HG03280 (cell line): ENCODE measurements at regions not wholly inside any gene's neighbourhood (a gene's known extent, or its start where the extent isn't known, plus 50 kb on each side); places are given as distances from the start of the nearest gene placed in this dataset.
"Not testable (repeated sequence)": the region's sequence is repeated elsewhere in the genome, so short reads cannot be mapped to it uniquely, and the experiment has no call there.

Experiments used
- ATAC-seq: cut with Tn5 transposase; IDR thresholded peaks from one replicate; pipeline ENCODE4 v1.9.1; 2021; ENCODE audit warnings: mild to moderate bottlenecking, moderate library complexity; ENCODE audit not compliant: unreplicated experiment

DNA sequence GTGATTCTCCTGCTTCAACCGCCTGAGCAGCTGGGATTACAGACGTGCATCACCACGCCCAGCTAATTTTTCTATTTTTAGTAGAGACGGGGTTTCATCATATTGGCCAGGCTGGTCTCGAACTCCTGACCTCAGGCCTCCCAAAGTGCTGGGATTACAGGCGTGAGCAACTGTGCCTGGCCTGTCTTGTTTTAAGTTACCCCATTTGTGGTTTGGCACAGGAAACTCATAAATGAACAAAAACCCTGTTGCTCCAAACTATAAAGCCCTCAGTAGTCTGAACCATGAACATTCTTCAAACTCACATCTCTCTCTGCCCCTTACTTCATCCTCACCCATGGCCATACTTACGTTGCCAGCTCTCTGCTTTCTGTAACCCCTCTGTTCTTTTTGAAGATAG lies 61.7 kb downstream of the RHOU start:
- ATAC-seq, result not testable (repeated sequence)

DNA sequence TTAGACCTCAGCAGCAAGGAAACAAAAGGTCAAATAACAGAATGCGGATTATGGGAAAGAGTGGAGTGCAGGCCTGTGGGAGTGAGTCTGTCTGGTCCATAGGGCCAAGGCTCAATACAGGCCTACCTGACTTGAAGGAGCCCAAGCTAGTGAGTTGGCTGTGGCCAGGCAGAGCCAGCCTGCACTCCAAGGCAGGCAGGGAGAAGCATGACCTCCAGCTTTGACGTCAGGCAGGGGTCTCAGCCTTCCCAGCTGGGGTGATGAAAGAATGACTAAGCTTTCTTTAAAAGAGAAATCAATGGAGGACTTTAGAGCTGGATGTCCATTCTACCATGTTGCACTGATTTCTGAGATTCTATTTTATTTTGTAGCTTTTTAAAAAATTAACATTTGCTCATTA lies 62.8 kb downstream of the RHOU start:
- no peak for ATAC-seq

DNA sequence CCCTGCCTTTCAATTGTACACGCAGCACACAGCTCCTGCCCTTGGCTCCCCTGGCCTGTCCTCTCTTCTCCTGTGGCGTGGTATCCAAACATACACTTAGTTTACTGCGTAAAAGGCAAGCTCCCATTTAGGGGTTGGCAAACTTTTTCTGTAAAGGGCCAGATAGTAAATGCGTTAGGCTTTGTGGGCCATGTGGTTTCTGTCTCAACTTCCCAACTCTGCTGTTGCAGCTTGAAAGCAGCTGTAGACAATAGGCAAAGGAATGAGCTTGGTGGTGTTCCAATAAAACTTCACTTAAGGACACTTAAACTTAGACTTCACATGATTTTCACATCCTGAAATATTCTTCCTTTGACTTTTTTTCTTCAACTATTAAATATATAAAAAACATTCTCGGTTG lies 63.3 kb downstream of the RHOU start:
- no peak for ATAC-seq

DNA sequence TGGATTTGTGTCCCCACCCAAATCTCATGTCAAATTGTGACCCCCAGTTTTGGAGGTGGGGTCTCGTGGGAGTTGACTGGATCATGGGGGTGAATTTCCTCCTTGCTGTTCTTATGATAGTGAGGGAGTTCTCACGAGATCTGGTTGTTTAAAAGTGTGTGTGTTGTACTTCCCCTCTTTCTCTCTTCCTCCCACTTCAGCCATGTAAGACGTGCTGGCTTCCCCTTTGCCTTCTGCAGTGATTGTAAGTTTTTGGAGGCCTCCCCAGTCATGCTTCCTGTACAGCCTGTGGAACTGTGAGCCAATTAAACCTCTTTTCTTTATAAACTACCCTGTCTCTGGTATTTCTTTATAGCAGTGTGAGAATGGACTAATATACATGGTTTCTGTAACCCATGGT lies 64.6 kb downstream of the RHOU start:
- ATAC-seq, result no peak

DNA sequence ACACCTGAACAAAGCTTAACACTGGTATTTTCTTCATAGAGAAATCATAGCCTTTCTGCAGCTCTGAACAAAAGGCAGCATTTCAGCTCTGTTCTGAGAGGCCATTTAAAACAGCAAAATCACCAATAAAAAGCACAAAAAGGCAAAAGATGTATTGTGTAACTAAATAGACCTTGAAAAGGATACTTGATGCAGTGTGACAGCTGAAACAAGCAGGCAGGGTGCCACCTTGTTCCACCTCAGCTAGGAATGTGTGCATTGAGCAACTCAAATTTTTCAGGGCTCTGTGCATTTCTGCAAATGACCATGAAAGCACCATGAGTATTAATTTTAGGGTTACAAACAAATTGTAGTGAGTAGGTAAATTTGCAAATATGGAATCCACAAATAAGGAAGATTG lies 65.8 kb downstream of the RHOU start:
- no peak for ATAC-seq

DNA sequence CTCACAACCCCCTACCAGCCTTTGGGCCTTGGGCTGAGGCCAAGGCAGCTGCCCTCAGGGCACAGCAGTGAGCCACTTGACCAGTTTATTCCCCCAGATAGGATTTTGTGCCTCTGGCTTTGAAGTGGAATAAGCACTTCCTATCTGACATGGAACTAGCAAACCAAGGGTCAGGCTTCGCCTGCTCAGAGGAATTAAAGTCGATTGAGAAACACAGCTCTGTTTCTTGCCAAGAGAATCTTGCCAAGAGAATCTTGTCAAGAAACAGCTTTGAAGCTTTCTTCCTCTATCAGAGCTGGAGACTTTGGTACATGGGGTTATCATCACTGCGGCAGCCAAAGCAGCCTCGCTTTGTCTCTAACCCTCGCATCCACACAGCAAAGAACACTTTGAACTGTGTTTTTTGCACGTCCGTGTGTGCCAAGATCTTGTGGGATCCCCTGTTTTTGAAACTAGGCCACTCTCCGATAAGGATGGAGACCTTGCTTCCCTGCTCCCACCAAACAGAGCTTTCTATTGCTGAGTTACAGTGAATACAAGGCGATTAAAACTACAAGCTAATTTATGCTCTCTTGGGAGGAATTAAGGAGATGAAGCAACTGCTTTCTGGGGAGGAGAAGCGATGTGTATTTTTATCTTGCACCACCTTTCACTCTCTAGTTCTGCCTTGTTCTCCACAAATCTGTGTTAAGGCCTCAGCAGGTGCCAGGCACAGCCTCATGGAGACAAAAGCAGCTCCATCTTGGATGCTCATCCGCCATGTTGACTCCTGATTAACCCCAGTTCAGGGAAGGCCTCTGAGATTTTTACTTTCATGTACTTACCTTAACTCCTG lies 67.3 kb downstream of the RHOU start:
- ATAC-seq, result no peak

DNA sequence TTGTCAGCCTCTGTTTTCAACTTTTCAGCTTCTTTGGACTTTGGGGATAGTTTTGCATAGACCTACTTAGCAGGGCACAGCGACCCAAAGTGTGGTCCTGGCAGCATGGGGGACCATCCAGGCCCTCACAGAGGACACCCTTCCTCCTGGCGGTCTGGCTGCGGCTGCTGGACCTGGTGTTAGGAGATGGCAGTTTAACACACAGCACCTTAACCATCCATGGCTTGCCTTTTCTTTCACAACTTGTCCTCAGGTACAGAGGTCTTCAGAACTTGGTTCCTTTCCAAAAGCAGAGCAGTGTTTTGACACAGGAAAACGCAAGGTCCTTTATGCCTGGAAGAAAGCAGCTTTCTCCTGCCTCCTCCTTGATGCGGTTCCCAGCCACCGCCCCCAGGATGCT lies 68.1 kb downstream of the RHOU start:
- no peak for ATAC-seq

DNA sequence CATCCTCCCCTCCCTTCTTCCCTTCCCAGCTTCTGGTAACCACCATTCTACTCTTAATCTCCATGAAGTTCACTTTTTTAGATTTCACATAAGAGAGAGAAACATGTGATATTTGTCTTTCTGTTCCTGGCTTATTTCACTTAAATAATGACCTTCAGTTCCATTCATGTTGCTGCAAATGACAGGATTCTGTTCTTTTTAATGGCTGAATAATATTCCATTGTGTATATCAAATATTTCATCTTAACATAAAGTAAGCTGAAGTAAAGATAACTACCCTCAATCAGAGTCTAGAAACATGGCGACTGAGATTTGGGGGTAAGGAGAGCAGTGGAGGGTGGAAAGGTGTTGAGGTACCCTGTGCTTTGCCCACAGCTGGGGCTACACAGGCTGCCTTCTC lies 68.9 kb downstream of the RHOU start:
- no peak for ATAC-seq

DNA sequence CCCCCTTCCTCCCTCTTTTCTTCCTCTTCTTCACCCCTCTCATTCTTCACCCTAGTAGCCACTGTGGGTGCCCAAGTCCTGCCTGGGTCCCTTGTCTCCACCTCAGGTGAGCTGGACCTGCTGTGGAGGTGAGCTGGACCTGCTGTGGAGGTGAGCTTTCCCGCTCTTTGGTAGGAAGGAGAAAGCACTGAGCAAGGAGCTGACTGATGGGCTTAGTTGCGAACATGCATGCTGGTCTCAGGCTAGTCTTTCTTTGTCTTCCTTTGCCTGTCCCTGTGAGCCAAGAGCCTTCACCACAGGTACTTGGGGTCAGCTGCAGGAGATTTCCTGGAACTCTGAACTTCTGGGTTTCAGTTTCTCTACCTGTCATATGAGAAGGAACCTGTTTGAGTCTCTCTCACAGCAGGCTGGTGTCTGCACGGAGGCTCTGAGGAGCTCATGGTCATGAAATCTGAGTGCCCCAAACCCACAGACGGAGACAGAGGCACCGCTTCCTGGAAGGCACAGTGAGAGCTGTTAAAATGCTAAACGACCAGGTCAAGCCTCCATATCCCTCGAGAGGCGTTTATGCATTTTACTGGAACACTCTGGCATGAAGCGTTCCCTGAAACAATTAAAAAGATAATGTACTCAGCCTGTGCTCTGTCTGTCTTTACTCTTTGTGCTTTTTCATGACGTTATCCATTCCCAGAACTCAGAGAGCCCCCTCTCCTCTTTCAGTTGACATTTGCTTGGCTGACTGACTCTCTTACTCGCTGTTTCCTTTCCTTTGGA lies 69.5 kb downstream of the RHOU start:
- no peak for ATAC-seq

DNA sequence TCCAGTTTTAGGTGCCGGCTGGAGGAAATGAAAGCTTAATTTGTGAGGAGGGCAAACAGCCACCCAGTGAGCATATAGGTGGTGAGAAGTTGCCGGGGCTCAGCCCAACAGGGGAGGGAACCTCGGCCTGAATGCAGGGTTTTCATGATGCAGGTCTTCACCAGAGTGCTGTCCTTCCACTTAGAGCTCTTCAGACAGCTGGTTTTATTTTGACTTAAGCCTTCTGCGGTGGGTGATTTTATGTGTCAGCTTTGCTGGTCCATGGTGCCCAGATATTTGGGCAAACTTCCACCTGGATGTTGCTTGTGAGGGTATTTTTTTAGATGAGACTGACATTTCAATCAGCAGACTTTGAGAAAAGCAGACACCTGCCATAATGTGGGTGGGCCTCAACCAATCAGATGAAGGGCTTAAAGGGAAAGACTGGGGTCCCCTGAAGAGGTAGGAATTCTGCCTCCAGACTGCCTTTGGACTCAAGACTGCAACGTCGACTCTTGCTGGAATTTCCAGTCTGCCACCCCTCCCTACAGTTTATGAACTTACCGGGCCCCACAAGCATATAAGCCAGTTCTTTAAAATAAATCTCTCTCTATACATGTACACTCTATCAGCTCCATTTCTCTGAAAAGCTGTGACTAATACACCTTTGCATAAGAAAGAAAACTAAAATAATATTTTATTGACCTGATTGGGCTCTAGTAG lies 72.8 kb downstream of the RHOU start:
- ATAC-seq, result no peak

DNA sequence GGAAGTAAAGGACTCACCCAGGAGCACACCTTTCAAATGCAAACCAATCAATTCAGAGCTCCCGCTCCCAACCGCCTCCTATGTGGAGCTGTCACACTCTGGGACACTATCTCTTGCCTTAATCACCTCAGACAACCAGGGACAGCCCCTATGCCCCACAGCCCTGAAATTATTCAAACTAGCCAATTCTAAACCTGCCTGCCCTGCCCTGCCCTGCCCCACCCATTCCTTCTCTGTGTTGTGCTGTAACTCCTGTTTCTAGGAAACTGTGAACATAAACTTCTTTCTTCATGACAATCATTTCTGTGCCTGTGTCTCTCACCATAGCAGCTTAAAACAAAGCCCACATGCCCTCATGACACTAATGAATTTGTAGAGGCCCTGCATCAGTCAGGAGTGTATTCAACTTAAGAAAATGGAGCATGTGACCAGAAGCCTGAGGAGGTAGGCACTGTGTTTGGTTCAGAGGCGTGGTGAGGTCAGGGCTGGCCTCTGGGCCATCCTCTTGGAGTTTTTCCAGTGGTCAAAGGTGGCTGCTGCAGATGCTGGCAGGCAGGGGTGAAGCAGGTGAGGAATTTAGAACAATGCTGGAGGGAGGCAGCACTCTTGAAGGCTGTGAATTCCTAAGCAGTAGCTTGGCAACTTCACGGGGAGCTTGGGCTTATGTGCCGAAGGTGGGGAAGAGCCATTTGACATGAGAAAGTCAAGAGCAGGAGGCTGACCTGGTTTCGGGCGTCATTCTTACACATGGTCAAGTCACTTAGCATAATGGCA lies 74.5 kb downstream of the RHOU start:
- ATAC-seq, result no peak

DNA sequence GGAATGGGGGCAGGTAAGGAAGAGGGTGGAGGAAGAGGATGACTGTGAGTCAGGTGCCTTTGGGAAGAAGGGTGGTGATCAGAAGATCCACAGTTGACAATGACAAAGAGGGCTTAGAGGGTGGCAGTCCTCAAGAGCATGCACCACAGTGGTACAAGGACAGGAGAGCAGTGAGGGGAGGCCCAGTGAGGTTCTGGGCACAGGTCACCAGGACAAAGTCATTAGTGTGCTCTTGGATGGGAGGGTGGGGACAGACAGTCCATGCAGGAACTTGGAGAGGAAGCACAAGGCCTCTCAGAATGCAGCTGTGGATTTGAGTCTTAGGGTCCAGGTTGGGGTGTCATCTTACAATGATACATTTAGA lies 75.1 kb downstream of the RHOU start:
- ATAC-seq, result no peak

DNA sequence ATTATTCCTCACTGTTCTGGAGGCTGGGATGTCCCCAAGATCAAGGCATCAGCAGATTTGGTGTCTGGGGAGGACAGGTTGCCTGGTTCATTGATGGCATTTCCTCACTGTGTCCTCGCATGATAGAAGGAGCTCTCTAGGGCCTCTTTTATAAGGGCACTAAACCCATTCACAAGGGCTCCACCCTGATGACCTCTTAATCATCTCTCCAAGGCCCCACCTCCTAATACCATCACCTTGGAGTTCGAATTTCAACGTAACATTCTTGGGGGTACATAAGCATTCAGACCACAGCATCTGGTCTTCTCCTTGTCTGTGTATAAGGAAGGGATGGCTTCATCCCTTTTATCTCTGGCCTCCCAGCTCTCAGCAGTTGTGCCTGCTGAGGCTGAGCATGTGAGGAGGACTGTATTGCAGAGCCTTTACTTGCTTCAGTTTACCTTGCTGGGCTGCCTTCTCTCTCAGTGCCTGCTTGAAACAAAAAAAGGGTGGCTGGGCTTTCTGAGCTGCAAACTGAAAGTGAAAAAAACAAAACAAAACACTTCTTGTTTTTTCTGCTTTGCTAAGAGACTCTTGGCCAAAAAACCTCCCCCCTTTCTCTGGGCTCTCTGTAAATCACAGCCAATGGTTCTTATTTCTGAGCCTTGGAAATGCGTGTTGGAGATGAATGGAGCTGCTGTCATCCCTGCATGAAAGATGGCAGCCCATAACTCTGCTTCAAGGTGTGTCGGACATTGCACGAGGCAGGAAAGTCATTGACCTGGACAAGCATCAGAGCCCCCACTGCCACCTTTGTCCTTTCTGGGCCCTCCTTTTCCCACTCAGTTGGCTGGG lies 75.8 kb downstream of the RHOU start:
- peak; percentile 54 for ATAC-seq

DNA sequence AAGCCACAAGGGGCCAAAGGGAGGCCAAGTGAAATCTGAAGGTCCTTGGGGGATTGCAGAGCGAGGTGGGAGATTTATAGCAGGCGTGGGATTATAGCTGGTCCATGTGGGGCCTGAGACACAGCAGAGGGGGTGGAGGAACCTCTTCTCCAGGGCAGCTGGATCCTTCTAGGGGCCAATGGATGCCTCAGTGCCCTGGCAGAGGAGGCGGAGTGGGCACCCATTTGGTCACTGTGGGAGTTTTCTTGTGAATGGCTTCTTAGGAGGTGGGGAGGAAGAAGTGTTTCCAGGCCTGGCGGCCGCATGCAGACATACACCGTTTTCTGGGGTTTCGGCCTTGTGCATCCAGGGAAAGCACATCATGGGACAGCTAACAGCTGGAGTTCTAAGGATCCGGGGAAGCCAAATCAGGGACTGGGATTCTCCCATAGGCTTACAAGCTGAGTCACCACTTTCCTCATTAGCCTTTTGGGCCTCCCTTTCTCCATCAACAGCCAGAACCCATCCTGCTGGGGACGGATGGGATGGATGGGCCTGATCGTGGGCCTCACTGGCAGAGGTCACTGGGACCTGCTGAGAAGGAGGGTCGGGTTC lies 76.5 kb downstream of the RHOU start:
- ATAC-seq, result no peak

DNA sequence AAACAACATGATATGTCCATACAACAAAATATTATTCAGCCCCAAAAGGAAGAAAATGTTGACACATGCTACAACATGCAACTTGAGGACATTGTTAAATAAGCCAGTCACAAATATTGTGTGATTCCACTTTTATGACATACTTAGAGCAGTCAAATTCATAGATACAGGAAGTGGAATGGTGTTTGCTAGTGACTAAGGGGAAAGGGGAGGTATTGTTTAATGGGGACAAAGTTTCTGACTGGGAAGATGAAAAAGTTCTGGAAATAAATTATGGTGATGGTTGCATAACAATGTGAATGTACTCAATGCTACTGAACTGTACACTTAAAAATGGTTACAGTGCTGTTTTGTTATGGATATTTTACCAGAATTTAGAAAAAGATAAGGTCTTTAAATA lies 77.7 kb downstream of the RHOU start:
- ATAC-seq, result no peak

DNA sequence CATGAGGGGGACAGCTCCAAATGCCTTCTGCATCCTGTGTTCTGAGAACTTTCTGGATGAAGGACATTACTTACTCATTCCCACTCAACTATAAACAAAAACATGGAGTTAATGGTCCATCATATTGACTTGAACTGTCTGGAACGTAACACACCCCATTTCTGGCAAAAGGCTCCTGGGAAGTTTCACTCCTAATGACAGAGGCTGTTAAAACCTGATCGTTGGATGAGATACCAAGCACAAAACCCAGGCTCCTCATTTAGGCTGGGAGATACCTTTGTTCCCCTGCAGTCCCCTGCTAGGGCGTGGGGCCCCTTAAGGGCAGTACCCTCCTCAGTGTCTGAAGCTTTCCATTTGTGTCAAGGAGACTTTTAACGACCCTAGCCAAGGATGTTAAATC lies 78.9 kb downstream of the RHOU start:
- ATAC-seq, result no peak

DNA sequence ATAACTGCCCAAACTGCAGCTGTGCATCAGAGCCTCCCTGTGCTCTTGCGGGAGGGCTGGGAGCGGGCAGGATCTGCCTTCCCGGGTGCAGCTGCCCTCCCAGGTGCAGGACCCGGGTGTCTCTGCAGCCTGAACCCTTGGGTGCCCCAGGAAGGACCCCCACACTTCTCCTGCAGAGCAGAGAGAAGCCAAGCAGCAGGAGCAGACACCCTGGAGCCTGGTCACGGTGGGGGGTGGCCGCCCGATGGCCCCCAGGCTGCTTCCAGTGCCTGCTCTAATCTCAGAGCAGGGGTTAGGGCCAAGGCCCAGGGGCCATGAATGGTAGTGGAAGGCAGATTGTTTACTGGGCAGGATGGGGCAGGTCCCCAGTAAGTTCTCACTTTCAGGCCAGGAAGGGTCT lies 83.0 kb downstream of the RHOU start:
- ATAC-seq, result no peak

DNA sequence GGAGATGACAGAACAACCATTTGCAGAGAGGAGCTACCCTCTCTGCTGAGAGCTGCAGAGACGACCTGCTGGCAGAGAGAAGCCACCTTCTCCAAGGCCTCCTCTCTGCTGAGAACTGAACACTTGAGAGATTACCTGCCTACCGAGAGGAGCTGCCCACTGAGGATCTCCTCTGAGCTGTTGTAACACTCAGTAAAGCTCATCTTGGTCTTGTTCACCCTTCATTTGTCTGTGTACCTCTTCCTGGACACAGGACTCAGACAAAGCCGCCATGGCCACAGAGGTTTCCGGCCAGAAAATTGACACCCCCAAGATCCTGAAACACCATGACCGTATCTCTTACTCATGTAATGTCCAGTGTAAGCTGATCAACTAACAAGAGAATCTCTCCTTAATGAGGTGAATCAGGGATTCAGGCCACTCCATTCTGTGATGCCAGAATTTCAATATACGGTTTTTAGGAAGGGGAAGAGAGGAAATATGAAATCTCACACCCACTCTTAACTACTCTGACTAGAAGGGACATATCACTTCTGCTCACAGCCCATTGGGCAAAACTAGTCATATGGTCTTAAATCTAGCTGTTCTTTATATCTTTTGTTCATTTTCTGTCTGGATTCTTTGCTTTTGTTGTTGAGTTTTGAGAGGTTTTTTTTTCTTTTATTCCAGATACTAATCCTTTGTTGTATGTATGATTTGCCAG lies 83.8 kb downstream of the RHOU start:
- ATAC-seq, result no peak

DNA sequence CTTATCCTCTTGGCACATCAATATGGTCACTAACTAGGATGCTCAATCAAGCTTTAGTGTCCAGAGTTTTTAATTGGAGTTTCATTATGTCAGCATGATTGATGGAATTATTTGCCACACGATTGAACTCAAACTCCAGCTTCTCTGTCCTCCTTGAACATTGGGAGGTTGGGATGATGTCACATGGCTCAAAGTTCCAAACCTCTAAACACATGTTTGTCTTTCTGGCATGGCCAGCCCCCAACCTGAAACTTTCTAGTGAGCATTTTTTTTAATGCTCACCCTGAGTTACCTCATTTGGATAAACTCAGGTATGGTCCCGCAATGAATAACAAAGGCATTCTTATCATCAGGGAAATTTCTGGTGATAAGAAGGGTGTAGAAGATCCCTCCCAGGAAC lies 86.0 kb downstream of the RHOU start:
- no peak for ATAC-seq
